RPMI7951 (cell line): ENCODE measurements at regions not wholly inside any gene's neighbourhood (a gene's known extent, or its start where the extent isn't known, plus 50 kb on each side); places are given as distances from the start of the nearest gene placed in this dataset.

Experiments used
- DNase-seq: peaks from one replicate; pipeline ENCODE4 v3.0.0-alpha.2; 2012; ENCODE audit warnings: low read depth

DNA sequence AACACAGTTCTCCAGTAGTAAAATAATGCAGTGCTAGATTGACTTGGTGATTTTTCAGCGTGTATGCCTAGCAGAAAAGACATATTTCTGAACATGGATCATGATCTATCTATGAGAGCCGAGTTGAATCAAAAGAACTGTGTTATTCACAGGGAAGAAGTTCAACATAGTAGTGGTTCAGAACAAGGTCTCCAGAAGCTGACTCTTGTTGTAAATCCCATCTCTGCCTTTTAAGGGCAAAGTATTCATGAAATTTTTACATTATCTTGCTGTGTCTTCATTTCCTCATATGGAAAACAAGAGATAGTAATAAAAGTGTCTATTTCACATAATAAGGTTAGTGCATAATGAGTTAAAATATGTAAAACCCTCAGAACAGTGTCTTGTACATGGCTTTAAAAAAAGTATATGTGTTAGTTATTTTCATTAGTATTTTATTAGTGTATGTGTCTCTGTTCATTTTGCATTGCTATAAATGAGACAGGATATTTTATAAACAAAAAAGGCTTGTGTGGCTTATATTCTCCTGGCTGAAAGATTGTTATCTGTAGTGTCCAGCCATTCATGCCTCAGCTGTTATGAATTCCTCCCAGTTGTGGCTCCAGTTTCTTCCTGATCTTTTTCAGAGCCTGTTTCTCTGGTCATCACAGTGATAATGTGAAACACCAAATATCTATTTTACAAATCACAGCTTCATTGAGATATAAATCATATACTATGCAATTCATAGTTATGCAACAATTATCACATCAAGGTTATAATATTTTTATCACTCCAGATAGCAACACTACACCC lies 1351.2 kb downstream of the STIM2 start:
- DNase-seq, result no peak

GRCh38 chr4:28221536-28221935 lies 1360.9 kb downstream of the STIM2 start:
- DNase-seq, result no peak

DNA sequence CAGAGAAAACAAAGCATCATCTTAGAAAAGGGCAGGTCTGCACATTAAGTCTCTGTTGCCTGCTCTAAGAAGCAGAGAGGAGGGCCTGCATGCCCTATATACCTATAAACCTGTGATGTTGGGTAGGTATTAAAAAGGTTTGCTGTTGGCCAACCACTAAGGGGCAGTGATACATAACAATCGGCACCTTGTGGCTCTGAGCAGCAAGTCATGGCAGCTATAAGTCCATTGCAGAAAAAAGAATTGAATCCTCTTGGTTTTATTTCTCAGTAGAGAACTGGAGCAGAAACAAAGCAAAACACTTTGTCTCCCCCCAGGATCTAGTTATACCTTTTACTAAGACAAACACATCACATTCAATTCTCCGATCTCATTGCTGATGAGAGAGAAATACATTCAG lies 1364.4 kb downstream of the STIM2 start:
- peak; percentile 34 for DNase-seq

- no peak for DNase-seq
These were observed 1365.2 kb downstream of the STIM2 start for GRCh38 chr4:28225689-28226353.

GRCh38 chr4:28226962-28227361 lies 1366.3 kb downstream of the STIM2 start:
- DNase-seq, result no peak

DNA sequence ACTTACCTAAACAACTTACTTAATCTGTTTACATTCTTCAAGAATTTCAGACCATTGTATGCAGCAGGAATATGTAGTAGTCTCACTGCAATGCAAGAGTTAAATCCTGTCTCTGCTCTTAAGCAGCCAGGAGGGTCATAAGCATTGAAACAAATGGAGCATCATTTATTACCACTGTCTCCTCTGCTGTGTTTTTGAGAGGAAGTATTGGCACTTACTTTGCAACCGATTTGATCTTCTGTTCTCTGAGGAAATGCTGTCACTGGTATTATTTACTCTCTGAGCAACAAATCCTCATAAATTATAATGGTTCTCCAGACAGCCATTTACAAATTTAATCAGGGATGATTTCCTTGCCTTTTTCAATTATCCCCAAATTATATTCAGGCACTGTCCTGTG lies 1367.1 kb downstream of the STIM2 start:
- DNase-seq, result no peak

DNA sequence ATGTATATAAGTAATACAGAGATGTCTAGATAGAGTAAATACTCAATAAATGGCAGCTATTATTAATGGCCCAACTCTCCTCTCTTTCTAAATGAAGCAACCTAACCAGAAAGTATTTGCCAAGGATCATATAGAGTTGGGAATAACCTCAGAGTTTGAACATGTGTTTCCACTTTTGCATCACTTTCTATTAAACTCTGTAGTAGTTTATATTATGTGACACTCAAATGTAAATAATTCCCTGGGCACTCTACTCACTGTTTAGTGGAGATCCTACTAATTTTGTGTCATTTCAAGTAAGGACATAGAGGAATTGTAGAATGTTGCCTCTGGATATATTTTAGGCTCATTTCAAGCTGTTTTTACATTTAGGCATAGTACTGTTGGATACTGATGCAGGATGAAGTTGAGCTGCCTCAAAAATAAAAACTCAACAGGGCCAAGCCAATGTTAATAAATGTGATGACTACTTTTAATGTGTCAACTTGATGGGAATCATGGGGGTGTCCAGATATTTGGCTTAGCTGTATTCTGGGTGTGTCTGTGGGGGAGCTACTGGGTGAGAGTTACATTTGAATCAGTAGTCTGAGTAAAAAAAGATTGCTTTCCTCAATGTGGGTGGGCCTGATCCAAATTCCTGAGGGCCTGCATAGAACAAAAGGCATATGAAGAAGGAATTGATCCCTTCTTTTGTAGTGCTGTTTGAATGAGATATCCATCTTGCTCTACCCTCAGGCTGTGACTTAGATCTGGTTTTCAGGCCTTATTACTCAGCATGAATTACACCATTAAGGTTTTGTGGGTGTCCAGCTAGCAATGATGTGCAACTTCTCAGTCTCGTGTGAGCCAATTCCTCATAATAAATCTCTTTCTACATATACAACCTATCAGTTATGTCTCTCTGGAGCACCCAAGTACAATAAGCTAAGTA lies 1368.2 kb downstream of the STIM2 start:
- peak; percentile 68 for DNase-seq

- no peak for DNase-seq
These were observed 1371.7 kb downstream of the STIM2 start for GRCh38 chr4:28232376-28232775.

DNA sequence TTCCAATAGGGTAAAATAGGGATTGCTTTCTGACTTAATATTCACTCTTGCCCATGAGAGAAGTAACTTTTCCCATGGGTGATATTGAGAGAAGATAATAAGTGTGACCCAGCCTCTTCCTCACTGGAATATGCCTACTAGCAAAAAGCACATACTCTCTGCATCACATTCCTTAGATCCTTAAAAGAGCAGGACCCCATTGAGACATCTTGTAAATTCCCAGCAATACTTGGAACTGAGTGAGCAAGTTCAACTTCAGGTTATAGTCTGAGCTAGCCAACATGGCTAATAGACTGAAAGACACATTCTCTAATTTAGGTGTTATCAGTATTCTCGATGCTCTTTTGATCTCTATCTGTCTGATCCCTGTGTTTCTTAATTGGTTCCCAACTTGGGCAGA lies 1372.3 kb downstream of the STIM2 start:
- no peak for DNase-seq

GRCh38 chr4:28233724-28234123 lies 1373.1 kb downstream of the STIM2 start:
- no peak for DNase-seq

DNA sequence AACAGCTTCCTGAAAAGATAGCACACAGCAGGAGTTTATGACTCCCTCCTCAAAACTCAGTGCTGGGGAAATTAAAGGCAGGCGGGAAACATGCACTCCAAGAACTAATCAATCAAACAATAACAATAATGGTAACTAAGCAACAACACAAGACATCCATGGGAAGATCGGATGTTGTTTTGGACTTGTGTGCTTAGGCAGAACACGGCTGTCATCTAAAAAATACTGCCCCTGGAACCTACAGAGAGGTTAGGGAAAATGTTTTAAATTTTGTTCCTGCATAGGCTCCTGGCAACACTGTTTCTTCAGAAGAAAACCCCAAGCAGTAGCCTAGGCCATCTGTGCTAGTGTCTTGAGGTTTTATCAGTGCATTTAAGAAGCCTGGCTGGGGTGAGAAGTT lies 1378.2 kb downstream of the STIM2 start:
- DNase-seq, result no peak

DNA sequence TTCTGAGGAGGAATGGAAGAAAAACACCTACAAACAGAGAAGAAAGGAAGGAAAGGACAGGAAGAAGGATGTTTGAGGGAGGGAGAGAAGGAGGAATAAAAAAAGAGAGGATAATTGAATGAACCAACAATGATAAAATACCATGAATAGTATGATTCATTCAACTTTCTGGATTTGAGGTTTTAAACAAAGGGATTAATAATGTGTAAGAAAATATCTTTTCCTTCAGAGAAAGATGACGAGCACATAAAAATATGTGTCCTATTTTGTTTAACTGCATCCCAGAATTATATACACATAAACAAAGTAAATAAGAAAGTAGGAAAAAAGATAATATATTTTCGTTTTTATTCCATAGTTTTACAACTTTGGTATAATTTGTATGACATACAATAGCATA lies 1380.4 kb downstream of the STIM2 start:
- DNase-seq, result no peak

GRCh38 chr4:28247805-28248204 lies 1387.2 kb downstream of the STIM2 start:
- DNase-seq, result no peak

DNA sequence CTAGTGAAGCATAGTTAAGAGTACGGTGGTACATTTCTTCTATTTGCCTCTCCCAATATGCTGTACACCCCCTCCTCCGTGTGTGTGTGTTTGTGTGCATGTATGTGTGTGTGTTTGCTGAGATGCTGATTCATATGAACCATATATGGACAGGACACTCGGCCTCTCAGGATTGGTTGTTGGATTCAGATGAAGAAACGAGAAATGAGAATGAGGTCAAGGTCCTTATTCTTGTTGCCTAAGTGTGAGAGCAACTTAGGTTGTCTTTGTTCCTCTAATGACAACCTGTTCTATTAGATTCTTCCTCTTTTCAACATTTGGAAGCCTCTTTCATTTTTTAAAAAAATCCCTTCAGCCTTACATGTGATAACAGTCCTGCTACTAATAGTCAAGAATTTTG lies 1387.6 kb downstream of the STIM2 start:
- DNase-seq, result no peak

DNA sequence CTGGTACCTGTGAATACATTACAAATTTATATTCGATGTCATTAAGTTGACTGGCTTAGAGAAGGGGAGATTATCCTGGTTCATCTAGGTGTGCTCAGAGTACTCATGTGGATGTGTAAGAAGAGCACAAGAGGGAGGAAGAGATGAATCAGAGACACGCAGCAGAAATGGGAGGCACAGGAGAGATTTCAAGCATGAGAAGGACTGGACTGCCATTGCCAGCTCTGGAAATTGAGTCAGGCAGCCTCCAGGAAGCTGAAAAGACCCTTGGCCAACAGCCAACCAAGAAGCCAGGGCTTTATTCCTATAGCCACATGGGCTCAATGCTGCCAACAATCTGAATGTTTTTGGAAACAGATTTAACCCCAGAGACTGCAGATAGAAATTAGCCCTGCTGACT lies 1390.0 kb downstream of the STIM2 start:
- no peak for DNase-seq

- no peak for DNase-seq
These were observed 1391.2 kb downstream of the STIM2 start for GRCh38 chr4:28251831-28252230.

DNA sequence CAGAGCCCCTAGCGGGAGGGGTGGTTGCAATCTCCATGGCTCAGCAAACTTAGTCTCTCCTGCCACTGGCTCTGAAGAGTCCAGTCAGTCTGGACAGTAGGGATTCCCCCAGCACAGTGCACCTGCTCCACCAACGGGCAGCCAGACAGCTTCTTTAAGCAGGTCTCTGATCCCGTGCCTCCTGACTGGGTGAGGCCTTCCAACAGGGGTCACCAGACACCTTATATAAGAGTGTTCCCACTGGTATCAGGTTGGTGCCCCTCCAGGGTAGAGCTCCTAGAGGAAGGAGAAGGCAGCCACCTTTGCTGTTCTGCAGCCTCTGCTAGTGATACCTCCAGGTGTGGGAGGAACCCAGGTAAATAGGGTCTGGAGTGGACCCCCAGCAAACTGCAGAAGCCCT lies 1393.4 kb downstream of the STIM2 start:
- DNase-seq, result no peak

- no peak for DNase-seq
These were observed 1395.7 kb downstream of the STIM2 start for GRCh38 chr4:28256295-28256694.

DNA sequence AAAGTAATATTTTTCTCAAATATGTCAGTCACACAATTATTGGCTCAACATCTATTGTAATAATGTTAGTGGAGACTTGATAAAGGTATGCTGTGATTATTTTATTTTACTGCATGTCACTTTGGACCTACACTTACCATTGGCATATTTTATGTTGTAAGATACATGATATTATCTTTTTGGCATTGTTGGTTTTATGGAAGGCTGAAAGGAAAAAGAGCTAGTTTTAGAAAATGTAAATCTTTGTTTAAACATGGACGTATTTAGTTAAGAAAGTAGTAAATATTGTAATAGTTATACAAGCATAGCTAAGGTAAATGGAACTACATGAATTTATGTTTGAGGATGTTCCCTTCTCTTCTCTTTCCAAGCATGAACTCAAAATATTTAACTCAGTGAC lies 1399.3 kb downstream of the STIM2 start:
- DNase-seq, result no peak

DNA sequence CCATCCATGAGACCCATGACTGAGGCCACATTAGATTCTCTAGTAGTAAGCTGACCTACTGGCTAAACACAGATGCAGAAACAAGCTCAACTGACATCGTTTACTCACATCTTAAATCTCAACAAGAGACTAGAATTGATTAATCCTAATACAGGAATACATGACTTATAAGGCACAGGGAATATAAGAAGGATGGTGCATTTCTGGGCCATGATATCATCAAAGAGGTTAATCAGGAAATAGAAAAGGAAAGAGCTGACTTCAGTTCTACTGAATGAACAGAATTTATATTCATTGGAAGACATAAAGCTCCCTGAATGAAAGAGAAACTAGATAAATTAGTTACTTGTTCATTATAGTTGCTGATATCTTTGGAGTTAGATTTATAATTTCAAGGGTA lies 1406.5 kb downstream of the STIM2 start:
- DNase-seq, result no peak

DNA sequence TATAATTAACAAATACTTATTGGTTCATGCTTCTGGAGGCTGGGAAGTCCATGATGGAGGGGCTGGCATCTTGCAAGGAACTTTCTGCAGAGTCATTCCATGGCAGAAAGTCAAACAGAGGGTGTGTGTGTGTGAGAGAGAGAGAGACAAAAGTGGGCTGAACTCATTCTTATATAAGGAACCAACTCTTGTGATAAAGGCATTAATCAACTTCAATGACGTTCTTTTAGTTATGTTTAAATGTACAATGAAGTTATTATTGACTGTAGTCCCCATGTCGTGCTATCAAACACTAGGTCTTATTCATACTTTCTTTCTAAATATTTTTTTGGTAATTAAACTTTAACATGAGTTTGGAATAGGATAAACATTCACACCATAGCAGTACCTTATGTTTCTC lies 1408.8 kb downstream of the STIM2 start:
- peak; percentile 42 for DNase-seq

GRCh38 chr4:28277931-28278330 lies 1417.3 kb downstream of the STIM2 start:
- DNase-seq, result peak; percentile 1

DNA sequence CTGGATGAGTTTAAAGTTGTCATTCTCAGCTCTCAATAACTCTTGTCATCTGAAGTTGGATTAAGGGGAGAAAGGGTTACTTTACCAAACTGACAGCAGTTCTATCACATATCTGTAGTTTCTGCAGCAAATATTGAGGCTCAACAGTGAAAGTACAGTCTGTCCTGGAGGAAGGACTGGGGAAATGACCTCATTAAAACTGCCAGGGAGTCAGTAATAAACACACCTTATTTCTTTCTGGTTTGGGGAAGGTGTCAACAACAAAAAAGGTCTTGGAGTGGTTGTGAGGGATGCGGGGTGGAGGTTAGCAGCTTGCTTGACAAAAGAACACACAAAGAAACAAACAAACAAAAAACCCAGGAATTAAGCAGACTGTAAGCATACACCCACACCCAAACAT lies 1418.0 kb downstream of the STIM2 start:
- no peak for DNase-seq
